Activated T-helper 1 cell treated with anti-CD3 and anti-CD28 coated beads, Interleukin-12 subunit alpha, Interleukin-12 subunit beta, Interleukin-2, Interleukin-4 antibody, amounts not matched to agents 30 ng/mL and 10 ng/mL and 1 ng/mL, durations not matched to agents 14 hours and 24 hours and 36 hours (primary cell): ENCODE measurements at regions not wholly inside any gene's neighbourhood (a gene's known extent, or its start where the extent isn't known, plus 50 kb on each side); places are given as distances from the start of the nearest gene placed in this dataset.

Experiments
- DNase-seq: peaks from one replicate; pipeline ENCODE4 v3.0.0; 2021; ENCODE audit warnings: low spot score
- H3K27ac Mint-ChIP-seq: one replicate; pipeline ENCODE4 v1.8.0; 2021; ENCODE audit warnings: mild to moderate bottlenecking, mixed read lengths
- H3K27me3 Mint-ChIP-seq: one replicate; pipeline ENCODE4 v1.8.0; 2022; ENCODE audit warnings: mild to moderate bottlenecking, moderate library complexity, mixed read lengths; ENCODE audit not compliant: insufficient read depth
- H3K36me3 Mint-ChIP-seq: one replicate; pipeline ENCODE4 v1.8.0; 2021; ENCODE audit warnings: low read depth, mixed read lengths
- H3K4me1 Mint-ChIP-seq: one replicate; pipeline ENCODE4 v1.8.0; 2021; ENCODE audit warnings: low read depth, mixed read lengths
- H3K4me3 Mint-ChIP-seq: one replicate; pipeline ENCODE4 v1.8.0; 2021; ENCODE audit warnings: mild to moderate bottlenecking, moderate library complexity, mixed read lengths
- H3K9me3 Mint-ChIP-seq: one replicate; pipeline ENCODE4 v1.8.0; 2021; ENCODE audit warnings: mixed read lengths
- intact Hi-C: fragments of 100-400 bp; cut with micrococcal nuclease; formaldehyde crosslinking; loops from one replicate; pipeline ENCODE4 v1.15.1; 2024

GRCh38 chr3:154517404-154517803, 87.4 kb upstream of the GPR149 start:
- H3K4me3 Mint-ChIP-seq, result no peak overlapping the region
- no peaks in the 10 kb centered on the region for H3K9me3 Mint-ChIP-seq
- no peak overlapping the region for H3K27ac Mint-ChIP-seq
- intact Hi-C loops, result no loop called here
- DNase-seq, result no peak
- H3K4me1 Mint-ChIP-seq, result no peaks in the 10 kb centered on the region
- no peaks in the 10 kb centered on the region for H3K36me3 Mint-ChIP-seq
- no peaks in the 10 kb centered on the region for H3K27me3 Mint-ChIP-seq

GRCh38 chr3:154515921-154516320, 85.9 kb upstream of the GPR149 start:
- H3K4me3 Mint-ChIP-seq, result no peak overlapping the region
- no peaks in the 10 kb centered on the region for H3K36me3 Mint-ChIP-seq
- no peaks in the 10 kb centered on the region for H3K9me3 Mint-ChIP-seq
- intact Hi-C loops, result no loop called here
- no peaks in the 10 kb centered on the region for H3K4me1 Mint-ChIP-seq
- H3K27ac Mint-ChIP-seq, result no peak overlapping the region
- DNase-seq, result no peak
- H3K27me3 Mint-ChIP-seq, result no peaks in the 10 kb centered on the region

- H3K27ac Mint-ChIP-seq, result no peak overlapping the region
- no peaks in the 10 kb centered on the region for H3K9me3 Mint-ChIP-seq
- no peak overlapping the region for H3K4me3 Mint-ChIP-seq
- intact Hi-C loops, result no loop called here
- no peaks in the 10 kb centered on the region for H3K4me1 Mint-ChIP-seq
- DNase-seq, result no peak
- H3K36me3 Mint-ChIP-seq, result no peaks in the 10 kb centered on the region
- H3K27me3 Mint-ChIP-seq, result no peaks in the 10 kb centered on the region
Measured at GRCh38 chr3:154510780-154511179, 80.8 kb upstream of the GPR149 start.

- Mint-ChIP-seq H3K9me3 (no peaks in the 10 kb centered on the region), H3K27me3 (no peaks in the 10 kb centered on the region), H3K27ac (no peak overlapping the region), H3K4me3 (no peak overlapping the region), H3K4me1 (no peaks in the 10 kb centered on the region), H3K36me3 (no peaks in the 10 kb centered on the region)
- no peak for DNase-seq
- intact Hi-C loops, result no loop called here
Measured at GRCh38 chr3:154507727-154508126, 77.7 kb upstream of the GPR149 start.

- Mint-ChIP-seq H3K4me1 (no peaks in the 10 kb centered on the region), H3K27me3 (no peaks in the 10 kb centered on the region), H3K27ac (no peak overlapping the region), H3K4me3 (no peak overlapping the region), H3K36me3 (no peaks in the 10 kb centered on the region), H3K9me3 (no peaks in the 10 kb centered on the region)
- intact Hi-C loops, result no loop called here
- no peak for DNase-seq
Measured at GRCh38 chr3:154496978-154497377, 67.0 kb upstream of the GPR149 start.

DNA sequence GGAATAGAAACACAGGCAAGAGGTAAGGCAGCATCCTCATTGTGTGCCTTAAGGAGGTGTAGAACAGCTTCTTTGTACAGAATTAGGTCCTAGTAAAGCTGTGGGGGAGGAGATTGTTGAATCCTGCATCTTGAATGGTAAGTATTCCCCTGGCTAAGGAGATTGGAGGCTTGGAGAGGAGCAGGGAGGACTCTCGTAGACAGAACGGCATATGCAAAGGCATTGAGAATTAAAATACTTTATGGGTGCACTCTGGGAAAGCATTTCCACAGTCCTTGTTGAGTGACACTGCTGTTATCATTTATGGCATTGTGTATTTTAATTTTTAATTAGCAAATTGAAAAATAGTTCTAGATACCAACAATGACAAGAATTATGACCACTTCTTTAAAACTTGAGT, 66.5 kb upstream of the GPR149 start:
- H3K27me3 Mint-ChIP-seq, result no peaks in the 10 kb centered on the region
- intact Hi-C loops, result no loop called here
- no peak overlapping the region for H3K4me3 Mint-ChIP-seq
- H3K9me3 Mint-ChIP-seq, result no peaks in the 10 kb centered on the region
- no peaks in the 10 kb centered on the region for H3K36me3 Mint-ChIP-seq
- no peak for DNase-seq
- no peak overlapping the region for H3K27ac Mint-ChIP-seq
- H3K4me1 Mint-ChIP-seq, result no peaks in the 10 kb centered on the region

DNA sequence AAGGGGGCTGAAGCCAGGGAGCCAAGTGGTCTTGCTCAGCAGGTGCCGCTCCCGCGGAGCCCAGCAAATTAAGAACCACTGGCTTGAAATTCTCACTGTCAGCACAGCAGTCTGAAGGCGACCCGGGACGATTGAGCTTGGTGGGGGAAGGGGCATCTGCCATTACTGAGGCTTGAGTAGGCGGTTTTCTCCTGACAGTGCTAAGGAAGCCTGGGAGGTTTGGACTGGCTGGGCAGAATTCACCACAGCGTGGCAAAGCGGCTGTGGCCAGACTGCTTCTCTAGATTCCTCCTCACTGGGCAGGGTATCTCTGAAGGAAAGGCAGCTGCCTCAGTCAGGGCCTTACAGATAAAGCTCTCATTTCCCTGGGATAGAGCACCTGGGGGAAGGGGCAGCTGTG, 57.0 kb upstream of the GPR149 start:
- Mint-ChIP-seq H3K36me3 (no peaks in the 10 kb centered on the region), H3K9me3 (no peaks in the 10 kb centered on the region), H3K27me3 (no peaks in the 10 kb centered on the region), H3K4me3 (no peak overlapping the region), H3K4me1 (no peaks in the 10 kb centered on the region), H3K27ac (no peak overlapping the region)
- DNase-seq, result no peak
- intact Hi-C loops, result no loop called here

DNA sequence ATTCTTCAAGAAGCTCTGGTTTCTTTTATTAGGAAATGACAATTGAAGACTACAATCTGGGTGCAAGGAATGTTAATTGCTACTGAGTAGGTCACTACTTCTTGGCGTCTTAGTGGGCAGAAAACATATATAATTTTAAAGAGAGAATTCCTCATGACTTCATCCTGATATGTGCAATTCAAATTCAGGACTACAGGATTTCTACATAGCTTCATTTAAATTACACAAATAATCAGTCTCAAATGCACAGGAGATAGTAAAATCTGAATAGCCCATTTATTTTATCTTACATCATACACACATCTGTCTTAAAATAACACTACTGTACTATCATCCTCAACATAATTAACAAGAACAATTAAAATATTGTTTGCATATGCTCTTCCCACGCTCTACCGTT, 52.5 kb upstream of the GPR149 start:
- H3K4me1 Mint-ChIP-seq, result no peaks in the 10 kb centered on the region
- intact Hi-C loops, result no loop called here
- no peak overlapping the region for H3K27ac Mint-ChIP-seq
- no peaks in the 10 kb centered on the region for H3K27me3 Mint-ChIP-seq
- no peaks in the 10 kb centered on the region for H3K9me3 Mint-ChIP-seq
- DNase-seq, result no peak
- H3K4me3 Mint-ChIP-seq, result no peak overlapping the region
- H3K36me3 Mint-ChIP-seq, result no peaks in the 10 kb centered on the region

DNA sequence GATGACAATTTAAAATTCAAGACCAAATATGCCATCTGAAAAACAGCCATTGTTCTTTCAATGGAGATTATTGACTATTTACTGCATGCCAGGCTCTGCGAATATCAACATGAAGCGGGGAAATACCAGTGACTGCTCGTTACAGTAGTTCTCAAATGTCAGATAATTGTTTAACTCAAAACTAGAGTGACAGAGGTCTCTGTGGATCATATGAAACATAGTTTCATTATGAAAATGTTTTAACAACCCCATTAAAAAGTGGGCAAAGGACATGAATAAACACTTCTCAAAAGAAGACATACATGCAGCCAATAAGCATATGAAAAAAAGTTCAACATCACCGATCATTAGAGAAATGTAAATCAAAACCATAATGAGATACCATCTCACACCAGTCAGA, 50.0 kb upstream of the GPR149 start:
- Mint-ChIP-seq H3K27me3 (no peaks in the 10 kb centered on the region), H3K27ac (no peak overlapping the region), H3K36me3 (no peaks in the 10 kb centered on the region), H3K4me3 (no peak overlapping the region), H3K4me1 (no peaks in the 10 kb centered on the region), H3K9me3 (no peaks in the 10 kb centered on the region)
- intact Hi-C loops, result no loop called here
- no peak for DNase-seq
